ENCODE measurements at regions not wholly inside any gene's neighbourhood (a gene's known extent, or its start where the extent isn't known, plus 50 kb on each side); places are given as distances from the start of the nearest gene placed in this dataset.
"Not testable (repeated sequence)": the region's sequence is repeated elsewhere in the genome, so short reads cannot be mapped to it uniquely, and the experiment has no call there.

- H3K4me3 ChIP-seq (ENCODE audit: low read depth in 1 of 2, low read length in 2 of 2); H3K9ac ChIP-seq (ENCODE audit: low read depth, low read length); H2AFZ ChIP-seq (ENCODE audit: low read depth, low read length); H3K27ac ChIP-seq (ENCODE audit: low read length); H3K4me1 ChIP-seq (ENCODE audit: insufficient read depth, low read length); H3K36me3 ChIP-seq (ENCODE audit: insufficient read depth, low read length); H4K20me1 ChIP-seq (ENCODE audit: insufficient read depth, low read length); H3K4me2 ChIP-seq (ENCODE audit: insufficient read depth, low read length); H3K79me2 ChIP-seq (ENCODE audit: insufficient read depth, low read length); ATAC-seq (ENCODE audit: insufficient read depth, low read depth); DNase-seq; H3K27me3 ChIP-seq (ENCODE audit: insufficient read depth, low read length, poor library complexity): not testable (repeated sequence)
- H3K9me3 ChIP-seq (ENCODE audit: insufficient read depth, low read length, severe bottlenecking), result peaks cover 18% of the 10 kb centered on the region
Observed at GRCh38 chr22:10710923-10711322, 4817.1 kb upstream of the OR11H1 start.

DNA sequence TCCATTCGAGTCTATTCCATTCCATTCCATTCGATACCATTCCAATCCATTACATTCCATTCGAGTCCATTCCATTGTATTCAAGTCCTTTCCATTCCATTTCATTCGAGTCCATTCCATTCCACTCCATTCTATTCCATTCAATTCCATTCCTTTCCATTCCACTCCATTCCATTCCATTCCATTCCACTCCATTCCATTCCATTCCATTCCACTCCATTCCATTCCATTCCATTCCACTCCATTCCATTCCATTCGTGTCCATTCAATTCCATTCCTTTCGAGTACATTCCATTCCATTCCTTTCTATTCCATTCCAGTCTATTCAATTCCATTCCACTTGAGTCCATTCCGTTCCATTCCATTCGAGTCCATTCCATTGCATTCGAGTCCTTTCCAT, 4805.2 kb upstream of the OR11H1 start:
- H3K9me3 ChIP-seq (ENCODE audit: insufficient read depth, low read length, severe bottlenecking), result peaks cover 69% of the 10 kb centered on the region
- not testable (repeated sequence) for H3K27ac ChIP-seq (ENCODE audit: low read length); H4K20me1 ChIP-seq (ENCODE audit: insufficient read depth, low read length); H3K4me2 ChIP-seq (ENCODE audit: insufficient read depth, low read length); H3K27me3 ChIP-seq (ENCODE audit: insufficient read depth, low read length, poor library complexity); H2AFZ ChIP-seq (ENCODE audit: low read depth, low read length); H3K79me2 ChIP-seq (ENCODE audit: insufficient read depth, low read length); ATAC-seq (ENCODE audit: insufficient read depth, low read depth); H3K4me3 ChIP-seq (ENCODE audit: low read depth in 1 of 2, low read length in 2 of 2); H3K36me3 ChIP-seq (ENCODE audit: insufficient read depth, low read length); H3K9ac ChIP-seq (ENCODE audit: low read depth, low read length); DNase-seq; H3K4me1 ChIP-seq (ENCODE audit: insufficient read depth, low read length)

- H3K36me3 ChIP-seq (ENCODE audit: insufficient read depth, low read length); H3K9ac ChIP-seq (ENCODE audit: low read depth, low read length); H2AFZ ChIP-seq (ENCODE audit: low read depth, low read length); H3K27ac ChIP-seq (ENCODE audit: low read length); H3K4me3 ChIP-seq (ENCODE audit: low read depth in 1 of 2, low read length in 2 of 2); H3K27me3 ChIP-seq (ENCODE audit: insufficient read depth, low read length, poor library complexity); DNase-seq; H3K4me1 ChIP-seq (ENCODE audit: insufficient read depth, low read length); ATAC-seq (ENCODE audit: insufficient read depth, low read depth); H3K79me2 ChIP-seq (ENCODE audit: insufficient read depth, low read length); H4K20me1 ChIP-seq (ENCODE audit: insufficient read depth, low read length); H3K4me2 ChIP-seq (ENCODE audit: insufficient read depth, low read length): not testable (repeated sequence)
- peaks cover 75% of the 10 kb centered on the region for H3K9me3 ChIP-seq (ENCODE audit: insufficient read depth, low read length, severe bottlenecking)
Observed at GRCh38 chr22:10723966-10724365, 4804.0 kb upstream of the OR11H1 start.

GRCh38 chr22:10727393-10727792, 4800.6 kb upstream of the OR11H1 start:
- peaks cover 65% of the 10 kb centered on the region for H3K9me3 ChIP-seq (ENCODE audit: insufficient read depth, low read length, severe bottlenecking)

DNA sequence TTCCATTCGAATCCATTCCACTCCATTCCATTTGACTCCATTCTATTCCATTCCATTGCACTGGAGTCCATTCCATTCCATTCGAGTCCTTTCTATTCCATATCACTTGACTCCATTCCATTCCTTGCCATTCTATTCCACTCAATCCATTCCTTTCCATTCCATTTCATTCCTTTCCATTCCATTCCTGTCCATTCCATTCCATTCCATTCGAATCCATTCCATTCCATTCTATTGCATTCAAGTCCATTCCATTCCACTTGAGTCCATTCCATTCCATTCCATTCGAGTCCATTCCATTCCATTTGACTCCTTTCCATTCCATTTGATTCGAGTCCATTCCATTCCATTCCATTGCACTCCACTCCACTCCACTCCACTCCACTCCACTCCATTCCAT, 4798.0 kb upstream of the OR11H1 start:
- not testable (repeated sequence) for H3K4me3 ChIP-seq (ENCODE audit: low read depth in 1 of 2, low read length in 2 of 2); H3K4me2 ChIP-seq (ENCODE audit: insufficient read depth, low read length); H3K36me3 ChIP-seq (ENCODE audit: insufficient read depth, low read length); DNase-seq; H2AFZ ChIP-seq (ENCODE audit: low read depth, low read length); H3K27me3 ChIP-seq (ENCODE audit: insufficient read depth, low read length, poor library complexity); H3K4me1 ChIP-seq (ENCODE audit: insufficient read depth, low read length); H4K20me1 ChIP-seq (ENCODE audit: insufficient read depth, low read length); ATAC-seq (ENCODE audit: insufficient read depth, low read depth); H3K27ac ChIP-seq (ENCODE audit: low read length); H3K79me2 ChIP-seq (ENCODE audit: insufficient read depth, low read length); H3K9ac ChIP-seq (ENCODE audit: low read depth, low read length)
- peaks cover 49% of the 10 kb centered on the region for H3K9me3 ChIP-seq (ENCODE audit: insufficient read depth, low read length, severe bottlenecking)

More at GRCh38 chr22:10727393-10727792, 4800.6 kb upstream of the OR11H1 start:
- ATAC-seq (ENCODE audit: insufficient read depth, low read depth) (no peak), DNase-seq (no peak)
- no peak overlapping the region for H3K4me2 ChIP-seq (ENCODE audit: insufficient read depth, low read length)
- H3K4me1 ChIP-seq (ENCODE audit: insufficient read depth, low read length), result no peaks in the 10 kb centered on the region
- H2AFZ ChIP-seq (ENCODE audit: low read depth, low read length), result no peak overlapping the region
- H3K36me3 ChIP-seq (ENCODE audit: insufficient read depth, low read length), result no peaks in the 10 kb centered on the region
- H3K4me3 ChIP-seq (ENCODE audit: low read depth in 1 of 2, low read length in 2 of 2), result no peak overlapping the region
- no peaks in the 10 kb centered on the region for H4K20me1 ChIP-seq (ENCODE audit: insufficient read depth, low read length)
- H3K9ac ChIP-seq (ENCODE audit: low read depth, low read length), result no peak overlapping the region
- no peaks in the 10 kb centered on the region for H3K79me2 ChIP-seq (ENCODE audit: insufficient read depth, low read length)
- no peak overlapping the region for H3K27ac ChIP-seq (ENCODE audit: low read length)
- TF ChIP-seq, protein P1, sequence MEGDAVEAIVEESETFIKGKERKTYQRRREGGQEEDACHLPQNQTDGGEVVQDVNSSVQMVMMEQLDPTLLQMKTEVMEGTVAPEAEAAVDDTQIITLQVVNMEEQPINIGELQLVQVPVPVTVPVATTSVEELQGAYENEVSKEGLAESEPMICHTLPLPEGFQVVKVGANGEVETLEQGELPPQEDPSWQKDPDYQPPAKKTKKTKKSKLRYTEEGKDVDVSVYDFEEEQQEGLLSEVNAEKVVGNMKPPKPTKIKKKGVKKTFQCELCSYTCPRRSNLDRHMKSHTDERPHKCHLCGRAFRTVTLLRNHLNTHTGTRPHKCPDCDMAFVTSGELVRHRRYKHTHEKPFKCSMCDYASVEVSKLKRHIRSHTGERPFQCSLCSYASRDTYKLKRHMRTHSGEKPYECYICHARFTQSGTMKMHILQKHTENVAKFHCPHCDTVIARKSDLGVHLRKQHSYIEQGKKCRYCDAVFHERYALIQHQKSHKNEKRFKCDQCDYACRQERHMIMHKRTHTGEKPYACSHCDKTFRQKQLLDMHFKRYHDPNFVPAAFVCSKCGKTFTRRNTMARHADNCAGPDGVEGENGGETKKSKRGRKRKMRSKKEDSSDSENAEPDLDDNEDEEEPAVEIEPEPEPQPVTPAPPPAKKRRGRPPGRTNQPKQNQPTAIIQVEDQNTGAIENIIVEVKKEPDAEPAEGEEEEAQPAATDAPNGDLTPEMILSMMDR (IDR thresholded peaks at IDR 0.05; ENCODE audit: borderline replicate concordance, extremely low read depth, low read length, poor library complexity, severe bottlenecking), result no peak
- TF ChIP-seq EZH2 (IDR thresholded peaks at IDR 0.05; ENCODE audit: borderline replicate concordance, low read depth, low read length, severe bottlenecking), result no peak
- no peaks in the 10 kb centered on the region for H3K27me3 ChIP-seq (ENCODE audit: insufficient read depth, low read length, poor library complexity)

- H3K9ac ChIP-seq (ENCODE audit: low read depth, low read length); H4K20me1 ChIP-seq (ENCODE audit: insufficient read depth, low read length); H3K4me2 ChIP-seq (ENCODE audit: insufficient read depth, low read length); H3K36me3 ChIP-seq (ENCODE audit: insufficient read depth, low read length); H3K79me2 ChIP-seq (ENCODE audit: insufficient read depth, low read length); H3K4me3 ChIP-seq (ENCODE audit: low read depth in 1 of 2, low read length in 2 of 2); H3K4me1 ChIP-seq (ENCODE audit: insufficient read depth, low read length); H2AFZ ChIP-seq (ENCODE audit: low read depth, low read length); DNase-seq; ATAC-seq (ENCODE audit: insufficient read depth, low read depth); H3K27ac ChIP-seq (ENCODE audit: low read length); H3K27me3 ChIP-seq (ENCODE audit: insufficient read depth, low read length, poor library complexity): not testable (repeated sequence)
- peaks cover 50% of the 10 kb centered on the region for H3K9me3 ChIP-seq (ENCODE audit: insufficient read depth, low read length, severe bottlenecking)
Observed at GRCh38 chr22:10730706-10731105, 4797.3 kb upstream of the OR11H1 start.

- not testable (repeated sequence) for H3K4me3 ChIP-seq (ENCODE audit: low read depth in 1 of 2, low read length in 2 of 2); H3K4me2 ChIP-seq (ENCODE audit: insufficient read depth, low read length); H3K79me2 ChIP-seq (ENCODE audit: insufficient read depth, low read length); H2AFZ ChIP-seq (ENCODE audit: low read depth, low read length); H3K9ac ChIP-seq (ENCODE audit: low read depth, low read length); DNase-seq; H3K27me3 ChIP-seq (ENCODE audit: insufficient read depth, low read length, poor library complexity); ATAC-seq (ENCODE audit: insufficient read depth, low read depth); H4K20me1 ChIP-seq (ENCODE audit: insufficient read depth, low read length); H3K27ac ChIP-seq (ENCODE audit: low read length); H3K36me3 ChIP-seq (ENCODE audit: insufficient read depth, low read length); H3K4me1 ChIP-seq (ENCODE audit: insufficient read depth, low read length)
- H3K9me3 ChIP-seq (ENCODE audit: insufficient read depth, low read length, severe bottlenecking), result peaks cover 50% of the 10 kb centered on the region
Observed at GRCh38 chr22:10731246-10731974, 4796.6 kb upstream of the OR11H1 start.

Measured in DND-41 (cell line).